ENCODE measurements at regions not wholly inside any gene's neighbourhood (a gene's known extent, or its start where the extent isn't known, plus 50 kb on each side); places are given as distances from the start of the nearest gene placed in this dataset.

DNA sequence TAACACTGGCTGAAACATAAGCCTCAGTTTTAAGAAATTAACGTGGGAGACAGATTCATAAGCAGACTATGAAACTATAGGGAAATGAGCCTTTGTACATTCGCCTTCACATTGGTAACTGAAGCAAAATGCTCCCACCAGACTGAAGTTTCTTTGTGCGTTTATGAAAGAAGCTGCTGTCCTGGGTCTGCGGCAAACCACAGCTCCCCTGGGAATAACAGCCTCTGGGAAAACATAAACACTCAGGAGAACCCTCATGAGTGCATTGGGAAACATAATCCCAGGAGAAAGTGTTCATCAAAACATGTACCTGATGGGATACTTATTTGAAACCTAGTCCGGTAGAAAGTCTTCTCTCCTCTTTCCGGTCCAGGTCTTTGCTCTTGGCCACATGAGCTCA, 193.1 kb upstream of the LARGE1 start:
- no peak for FAIRE-seq
- TF ChIP-seq, protein P1, sequence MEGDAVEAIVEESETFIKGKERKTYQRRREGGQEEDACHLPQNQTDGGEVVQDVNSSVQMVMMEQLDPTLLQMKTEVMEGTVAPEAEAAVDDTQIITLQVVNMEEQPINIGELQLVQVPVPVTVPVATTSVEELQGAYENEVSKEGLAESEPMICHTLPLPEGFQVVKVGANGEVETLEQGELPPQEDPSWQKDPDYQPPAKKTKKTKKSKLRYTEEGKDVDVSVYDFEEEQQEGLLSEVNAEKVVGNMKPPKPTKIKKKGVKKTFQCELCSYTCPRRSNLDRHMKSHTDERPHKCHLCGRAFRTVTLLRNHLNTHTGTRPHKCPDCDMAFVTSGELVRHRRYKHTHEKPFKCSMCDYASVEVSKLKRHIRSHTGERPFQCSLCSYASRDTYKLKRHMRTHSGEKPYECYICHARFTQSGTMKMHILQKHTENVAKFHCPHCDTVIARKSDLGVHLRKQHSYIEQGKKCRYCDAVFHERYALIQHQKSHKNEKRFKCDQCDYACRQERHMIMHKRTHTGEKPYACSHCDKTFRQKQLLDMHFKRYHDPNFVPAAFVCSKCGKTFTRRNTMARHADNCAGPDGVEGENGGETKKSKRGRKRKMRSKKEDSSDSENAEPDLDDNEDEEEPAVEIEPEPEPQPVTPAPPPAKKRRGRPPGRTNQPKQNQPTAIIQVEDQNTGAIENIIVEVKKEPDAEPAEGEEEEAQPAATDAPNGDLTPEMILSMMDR (IDR thresholded peaks at IDR 0.05; ENCODE audit: borderline replicate concordance, extremely low read depth, insufficient read depth), result no peak
- Histone ChIP-seq H3K4me3 (ENCODE audit: low read length in 3 of 3) (no peak overlapping the region), H3K36me3 (ENCODE audit: control insufficient read depth in 2 of 3, insufficient read depth in 3 of 3, low read length in 3 of 3) (no peaks in the 10 kb centered on the region), H3K4me1 (ENCODE audit: control insufficient read depth in 2 of 3, insufficient read depth in 2 of 3, low read depth in 1 of 3, low read length in 3 of 3) (no peaks in the 10 kb centered on the region), H3K27me3 (ENCODE audit: control insufficient read depth, insufficient read depth, low read length) (no peaks in the 10 kb centered on the region), H3K27ac (ENCODE audit: low read depth in 2 of 2, low read length in 2 of 2) (no peak overlapping the region), H3K9me3 (ENCODE audit: control insufficient read depth in 2 of 3, insufficient read depth in 1 of 3, low read length in 3 of 3) (no peaks in the 10 kb centered on the region), H3K9ac (ENCODE audit: low read length in 3 of 3) (no peak overlapping the region)
- intact Hi-C loops (cut with DNase I), result no loop called here
- DNase-seq, result no peak

DNA sequence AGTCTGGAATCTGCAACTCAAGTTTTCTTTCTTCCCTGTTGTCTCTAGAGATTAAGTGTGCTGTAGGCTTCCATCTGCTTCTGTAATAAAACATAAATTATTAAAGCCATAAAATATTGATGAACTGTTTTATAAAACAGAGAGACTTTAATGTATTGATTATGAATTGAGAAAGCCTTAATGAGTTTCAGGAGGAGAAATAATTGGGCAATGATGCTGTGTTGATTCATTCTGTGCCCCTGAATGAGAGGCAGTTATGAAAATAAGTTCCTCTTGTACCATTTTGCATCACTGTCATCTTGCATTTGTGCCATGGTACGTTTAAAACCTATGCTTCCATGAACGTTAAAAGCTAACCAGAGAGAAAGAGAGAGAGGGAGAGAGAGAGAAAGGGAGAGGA, 194.1 kb upstream of the LARGE1 start:
- no peak for DNase-seq
- H3K9ac ChIP-seq (ENCODE audit: low read length in 3 of 3), result no peak overlapping the region
- H3K9me3 ChIP-seq (ENCODE audit: control insufficient read depth in 2 of 3, insufficient read depth in 1 of 3, low read length in 3 of 3), result no peaks in the 10 kb centered on the region
- TF ChIP-seq, protein P1 (IDR thresholded peaks at IDR 0.05; ENCODE audit: borderline replicate concordance, extremely low read depth, insufficient read depth), result no peak
- no peaks in the 10 kb centered on the region for H3K36me3 ChIP-seq (ENCODE audit: control insufficient read depth in 2 of 3, insufficient read depth in 3 of 3, low read length in 3 of 3)
- no peaks in the 10 kb centered on the region for H3K4me1 ChIP-seq (ENCODE audit: control insufficient read depth in 2 of 3, insufficient read depth in 2 of 3, low read depth in 1 of 3, low read length in 3 of 3)
- H3K4me3 ChIP-seq (ENCODE audit: low read length in 3 of 3), result no peak overlapping the region
- H3K27me3 ChIP-seq (ENCODE audit: control insufficient read depth, insufficient read depth, low read length), result no peaks in the 10 kb centered on the region
- intact Hi-C loops (cut with DNase I), result no loop called here
- no peak overlapping the region for H3K27ac ChIP-seq (ENCODE audit: low read depth in 2 of 2, low read length in 2 of 2)
- no peak for FAIRE-seq

DNA sequence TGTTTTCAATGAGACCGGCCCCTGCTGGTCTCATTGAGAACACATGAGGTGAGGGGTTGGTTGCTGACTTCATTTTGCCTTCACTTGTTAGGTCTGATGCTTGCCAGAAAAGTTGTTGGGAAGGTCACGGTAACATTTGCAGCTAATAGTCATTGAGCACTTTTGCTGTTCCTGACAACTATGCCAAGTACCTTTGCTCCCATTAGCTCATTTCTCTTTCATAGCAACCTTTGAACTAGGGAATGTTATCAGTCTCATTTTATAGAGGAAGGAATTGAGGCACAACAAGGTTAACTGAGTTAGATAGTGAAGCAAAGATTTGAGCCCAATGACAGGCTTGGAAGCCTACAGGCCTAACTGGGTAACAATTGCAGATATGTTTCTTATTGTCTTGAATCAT, 195.4 kb upstream of the LARGE1 start:
- Histone ChIP-seq H3K4me3 (ENCODE audit: low read length in 3 of 3) (no peak overlapping the region), H3K9me3 (ENCODE audit: control insufficient read depth in 2 of 3, insufficient read depth in 1 of 3, low read length in 3 of 3) (no peaks in the 10 kb centered on the region), H3K27me3 (ENCODE audit: control insufficient read depth, insufficient read depth, low read length) (no peaks in the 10 kb centered on the region), H3K27ac (ENCODE audit: low read depth in 2 of 2, low read length in 2 of 2) (no peak overlapping the region), H3K4me1 (ENCODE audit: control insufficient read depth in 2 of 3, insufficient read depth in 2 of 3, low read depth in 1 of 3, low read length in 3 of 3) (no peaks in the 10 kb centered on the region), H3K36me3 (ENCODE audit: control insufficient read depth in 2 of 3, insufficient read depth in 3 of 3, low read length in 3 of 3) (no peaks in the 10 kb centered on the region), H3K9ac (ENCODE audit: low read length in 3 of 3) (no peak overlapping the region)
- no peak for FAIRE-seq
- no peak for DNase-seq
- TF ChIP-seq, protein P1 (IDR thresholded peaks at IDR 0.05; ENCODE audit: borderline replicate concordance, extremely low read depth, insufficient read depth), result no peak
- intact Hi-C loops (cut with DNase I), result no loop called here

DNA sequence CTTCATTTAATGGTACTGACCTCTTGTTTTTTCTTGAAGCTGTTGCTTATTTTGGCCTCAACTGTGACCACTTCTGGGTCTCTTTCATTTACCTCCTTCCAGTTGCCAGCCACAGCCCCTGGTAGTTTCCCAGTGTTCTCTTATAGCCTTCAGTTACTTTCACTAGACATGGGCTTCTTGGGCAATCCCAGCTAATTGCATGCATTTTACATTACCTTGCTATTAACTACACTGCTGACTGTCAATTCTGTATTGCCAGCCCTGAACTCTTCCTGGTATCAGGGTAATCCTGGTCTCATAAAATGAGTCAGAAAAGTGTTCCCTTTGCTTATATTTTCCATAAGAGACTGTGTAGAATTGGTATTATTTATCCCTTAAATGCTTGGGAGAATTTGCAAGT, 195.8 kb upstream of the LARGE1 start:
- Histone ChIP-seq H3K9ac (ENCODE audit: low read length in 3 of 3) (no peak overlapping the region), H3K4me1 (ENCODE audit: control insufficient read depth in 2 of 3, insufficient read depth in 2 of 3, low read depth in 1 of 3, low read length in 3 of 3) (no peaks in the 10 kb centered on the region), H3K9me3 (ENCODE audit: control insufficient read depth in 2 of 3, insufficient read depth in 1 of 3, low read length in 3 of 3) (no peaks in the 10 kb centered on the region), H3K27ac (ENCODE audit: low read depth in 2 of 2, low read length in 2 of 2) (no peak overlapping the region), H3K4me3 (ENCODE audit: low read length in 3 of 3) (no peak overlapping the region), H3K36me3 (ENCODE audit: control insufficient read depth in 2 of 3, insufficient read depth in 3 of 3, low read length in 3 of 3) (no peaks in the 10 kb centered on the region), H3K27me3 (ENCODE audit: control insufficient read depth, insufficient read depth, low read length) (no peaks in the 10 kb centered on the region)
- TF ChIP-seq, protein P1 (IDR thresholded peaks at IDR 0.05; ENCODE audit: borderline replicate concordance, extremely low read depth, insufficient read depth), result no peak
- FAIRE-seq, result no peak
- DNase-seq, result no peak
- intact Hi-C loops (cut with DNase I), result no loop called here
